PC-3 (cell line): ENCODE measurements at regions not wholly inside any gene's neighbourhood (a gene's known extent, or its start where the extent isn't known, plus 50 kb on each side); places are given as distances from the start of the nearest gene placed in this dataset.

Experiments used
- ATAC-seq: fragments of 200-7000 bp; cut with Tn5 transposase; 2 replicates; pipeline ENCODE4 v1.9.1; 2020; ENCODE audit warnings: mild to moderate bottlenecking, moderate library complexity
- BruUV-seq: library from RNA; stranded (reverse); fragments of 400-500 nt; replicated peaks from 2 replicates; lab custom pipeline; 2021; lab: Mats Ljungman, UMichigan
- CTCF ChIA-PET: fragments of 300-600 bp; sonication (Branson Sonifier 250); formaldehyde crosslinking; loops from one replicate; lab custom pipeline; 2022; ENCODE audit warnings: antibody characterized with exemption; lab: Charles Lee
- POLR2A ChIA-PET: fragments of 300-600 bp; sonication (Branson Sonifier 250); formaldehyde crosslinking; loops from one replicate; lab custom pipeline; 2022; ENCODE audit warnings: antibody characterized with exemption; ENCODE audit not compliant: unreplicated experiment; lab: Charles Lee
- DNase-seq: peaks from one replicate; pipeline ENCODE4 v3.0.0-alpha.2; 2015
- H2AFZ ChIP-seq: fragments of 300-600 bp; sonication (generic); 2 replicates; pipeline ENCODE4 v1.6.0; 2016; ENCODE audit warnings: antibody characterized with exemption, low read length
- H3F3A ChIP-seq: fragments of 300-600 bp; sonication (generic); one replicate; pipeline ENCODE4 v1.6.0; 2017; ENCODE audit warnings: antibody characterized with exemption, low read length, control low read depth, mild to moderate bottlenecking; ENCODE audit not compliant: unreplicated experiment
- H3K27ac ChIP-seq: fragments of 300-600 bp; sonication (generic); 2 replicates; pipeline ENCODE4 v1.5.1; 2016; ENCODE audit warnings: mild to moderate bottlenecking, low read length
- H3K27me3 ChIP-seq: fragments of 300-600 bp; sonication (generic); 2 replicates; pipeline ENCODE4 v1.6.1; 2016; ENCODE audit warnings: low read length, mixed read lengths
- H3K36me3 ChIP-seq: fragments of 300-600 bp; sonication (generic); 2 replicates; pipeline ENCODE4 v1.6.1; 2016; ENCODE audit warnings: low read depth, mixed run types, low read length, mixed read lengths
- H3K4me1 ChIP-seq: fragments of 300-600 bp; sonication (generic); 2 replicates; pipeline ENCODE4 v1.5.1; 2016; ENCODE audit warnings: low read length; ENCODE audit not compliant: insufficient read depth
- H3K4me2 ChIP-seq: fragments of 300-600 bp; sonication (generic); 2 replicates; pipeline ENCODE4 v1.6.0; 2016; ENCODE audit warnings: low read length
- H3K4me3 ChIP-seq: fragments of 300-600 bp; sonication (generic); 2 replicates; pipeline ENCODE4 v1.5.1; 2016; ENCODE audit warnings: mild to moderate bottlenecking, low read length, mixed read lengths
- H3K79me2 ChIP-seq: fragments of 300-600 bp; sonication (generic); 2 replicates; pipeline ENCODE4 v1.6.1; 2017; ENCODE audit warnings: low read length, mixed read lengths
- H3K9ac ChIP-seq: fragments of 300-600 bp; sonication (generic); 2 replicates; pipeline ENCODE4 v1.6.0; 2016; ENCODE audit warnings: mild to moderate bottlenecking, low read length
- H3K9me2 ChIP-seq: fragments of 300-600 bp; sonication (generic); replicated peaks from 2 replicates; pipeline ENCODE4 v1.6.1; 2016; ENCODE audit warnings: mixed run types, low read length, mixed read lengths
- H3K9me3 ChIP-seq: fragments of 300-600 bp; sonication (generic); 2 replicates; pipeline ENCODE4 v1.6.1; 2016; ENCODE audit warnings: low read length, mixed read lengths
- H4K20me1 ChIP-seq: fragments of 300-600 bp; sonication (generic); 2 replicates; pipeline ENCODE4 v1.6.1; 2016; ENCODE audit warnings: low read length, mixed read lengths
- CTCF ChIP-seq: fragments of 300-600 bp; sonication (generic); conservative IDR thresholded peaks from 2 replicates; pipeline ENCODE4 v1.5.1; 2017; ENCODE audit warnings: antibody characterized with exemption, low read depth, mild to moderate bottlenecking, low read length
- EZH2 ChIP-seq: fragments of 300-600 bp; sonication (generic); IDR thresholded peaks from one replicate; pipeline ENCODE4 v1.6.1; 2017; ENCODE audit warnings: antibody characterized with exemption, mild to moderate bottlenecking, low read length; ENCODE audit not compliant: unreplicated experiment
- EZH2phosphoT487 ChIP-seq: fragments of 300-600 bp; sonication (generic); IDR thresholded peaks from 2 replicates; pipeline ENCODE4 v1.6.1; 2018; ENCODE audit warnings: mild to moderate bottlenecking, antibody characterized with exemption, low read length, borderline replicate concordance
- intact Hi-C: fragments of 100-400 bp; cut with micrococcal nuclease; formaldehyde crosslinking; loops from 2 replicates; pipeline ENCODE4 v1.9.0; 2023

GRCh38 chr5:105288946-105289345 is 1726.4 kb upstream of the NUDT12 start:
- Histone ChIP-seq H3K79me2 (no peaks in the 10 kb centered on the region), H3K4me1 (no peaks in the 10 kb centered on the region), H3K4me3 (no peak overlapping the region), H3K27me3 (no peaks in the 10 kb centered on the region), H3K9me2 (no peaks in the 10 kb centered on the region), H3K4me2 (no peak overlapping the region), H4K20me1 (no peaks in the 10 kb centered on the region), H3K36me3 (no peaks in the 10 kb centered on the region), H3K9me3 (no peaks in the 10 kb centered on the region), H3K9ac (no peak overlapping the region), H3F3A (no peaks in the 10 kb centered on the region), H2AFZ (no peak overlapping the region), H3K27ac (no peak overlapping the region)
- ChIA-PET POLR2A (no interaction called here), CTCF (interaction anchor here (0.6 kb wide), 1 partner anchor 1141 kb away, joined by 3 read pairs; no protein-coding TSS in a partner anchor)
- ATAC-seq (no peak), DNase-seq (no peak)
- BruUV-seq = no TSS peak
- no peak for TF ChIP-seq EZH2phosphoT487
- no peak for TF ChIP-seq EZH2
- no peak for TF ChIP-seq CTCF
- intact Hi-C loops = no loop called here

- CTCF ChIA-PET = no interaction called here
- Histone ChIP-seq H3K9me2 (no peaks in the 10 kb centered on the region), H4K20me1 (no peaks in the 10 kb centered on the region), H3F3A (no peaks in the 10 kb centered on the region), H3K9me3 (no peaks in the 10 kb centered on the region), H3K36me3 (no peaks in the 10 kb centered on the region), H3K4me2 (no peak overlapping the region), H3K79me2 (no peaks in the 10 kb centered on the region), H3K27ac (no peak overlapping the region), H3K27me3 (no peaks in the 10 kb centered on the region), H3K4me3 (no peak overlapping the region), H2AFZ (no peak overlapping the region), H3K9ac (no peak overlapping the region), H3K4me1 (no peaks in the 10 kb centered on the region)
- ATAC-seq (no peak), DNase-seq (no peak)
- no TSS peak for BruUV-seq
- POLR2A ChIA-PET = no interaction called here
- intact Hi-C loops = no loop called here
- TF ChIP-seq EZH2phosphoT487 (no peak), CTCF (no peak), EZH2 (no peak)
Observed at GRCh38 chr5:105283134-105283533, 1720.5 kb upstream of the NUDT12 start.

- Histone ChIP-seq H3K27me3 (no peaks in the 10 kb centered on the region), H4K20me1 (no peaks in the 10 kb centered on the region), H3K9me2 (no peaks in the 10 kb centered on the region), H3K79me2 (no peaks in the 10 kb centered on the region), H2AFZ (no peak overlapping the region), H3K4me1 (no peaks in the 10 kb centered on the region; the same call in 1 of the 2 replicates), H3K9me3 (no peaks in the 10 kb centered on the region), H3F3A (no peaks in the 10 kb centered on the region), H3K9ac (no peak overlapping the region), H3K4me3 (no peak overlapping the region), H3K4me2 (no peak overlapping the region), H3K36me3 (no peaks in the 10 kb centered on the region), H3K27ac (no peak overlapping the region)
- ChIA-PET POLR2A (interaction anchor here (0.7 kb wide), 1 partner anchor 9 kb away, joined by 4 read pairs; no protein-coding TSS in a partner anchor), CTCF (no interaction called here)
- DNase-seq (peak; percentile 59), ATAC-seq (peak; percentile 96)
- no peak for TF ChIP-seq EZH2phosphoT487
- TF ChIP-seq CTCF = no peak
- TF ChIP-seq EZH2 = no peak
- intact Hi-C loops = loop anchor here (10.0 kb wide), 1 partner anchor 259 kb away; no protein-coding TSS in a partner anchor
- BruUV-seq = no TSS peak
Observed at GRCh38 chr5:105274079-105274478, 1711.5 kb upstream of the NUDT12 start.
